GM23338 (cell line): ENCODE measurements at regions not wholly inside any gene's neighbourhood (a gene's known extent, or its start where the extent isn't known, plus 50 kb on each side); places are given as distances from the start of the nearest gene placed in this dataset.

Source experiments
- ATAC-seq: fragments of 200-7000 bp; cut with Tn5 transposase; 3 replicates; pipeline ENCODE4 v1.9.1; 2020
- DNase-seq: peaks from one replicate; pipeline ENCODE4 v3.0.0-alpha.2; 2015; ENCODE audit warnings: low spot score
- H2AFZ ChIP-seq: fragments of 200-600 bp; sonication (generic); 2 replicates; pipeline ENCODE4 v1.8.0; 2016; ENCODE audit warnings: antibody characterized with exemption, mild to moderate bottlenecking, moderate library complexity
- H3F3A ChIP-seq: fragments of 200-600 bp; sonication (generic); replicated peaks from 2 replicates; pipeline ENCODE4 v1.8.0; 2017; ENCODE audit warnings: antibody characterized with exemption, mixed run types, low read depth
- H3K27ac ChIP-seq: fragments of 200-600 bp; sonication (generic); 2 replicates; pipeline ENCODE4 v1.6.1; 2016; ENCODE audit warnings: low read depth
- H3K27me3 ChIP-seq: fragments of 200-600 bp; sonication (generic); 2 replicates; pipeline ENCODE4 v1.8.0; 2016; ENCODE audit warnings: mild to moderate bottlenecking, mixed run types, moderate library complexity; ENCODE audit not compliant: insufficient read depth
- H3K36me3 ChIP-seq: fragments of 200-600 bp; sonication (generic); 2 replicates; pipeline ENCODE4 v1.8.0; 2016; ENCODE audit warnings: mild to moderate bottlenecking; ENCODE audit not compliant: insufficient read depth
- H3K4me1 ChIP-seq: fragments of 200-600 bp; sonication (generic); 2 replicates; pipeline ENCODE4 v1.8.0; 2016; ENCODE audit warnings: mild to moderate bottlenecking, moderate library complexity; ENCODE audit not compliant: insufficient read depth
- H3K4me2 ChIP-seq: fragments of 200-600 bp; sonication (generic); 2 replicates; pipeline ENCODE4 v1.7.1; 2017; ENCODE audit warnings: mixed run types
- H3K4me3 ChIP-seq: fragments of 200-600 bp; sonication (generic); 2 replicates; pipeline ENCODE4 v1.6.1; 2016; ENCODE audit warnings: mixed run types
- H3K79me2 ChIP-seq: fragments of 200-600 bp; sonication (generic); replicated peaks from 2 replicates; pipeline ENCODE4 v1.8.0; 2017; ENCODE audit warnings: mild to moderate bottlenecking; ENCODE audit not compliant: insufficient read depth
- H3K9me2 ChIP-seq: fragments of 200-600 bp; sonication (generic); 2 replicates; pipeline ENCODE4 v1.8.0; 2017; ENCODE audit not compliant: insufficient read depth
- H4K20me1 ChIP-seq: fragments of 200-600 bp; sonication (generic); replicated peaks from 2 replicates; pipeline ENCODE4 v1.8.0; 2017; ENCODE audit warnings: mild to moderate bottlenecking; ENCODE audit not compliant: insufficient read depth
- H3K27ac Mint-ChIP-seq: 2 replicates; pipeline ENCODE4 v1.8.0; 2020; ENCODE audit warnings: inconsistent platforms, mild to moderate bottlenecking, moderate library complexity, mixed read lengths
- H3K27me3 Mint-ChIP-seq: 3 replicates; pipeline ENCODE4 v1.8.0; 2022; ENCODE audit warnings: low read depth, mild to moderate bottlenecking, moderate library complexity, mixed read lengths, inconsistent platforms; ENCODE audit not compliant: insufficient read depth, poor library complexity
- H3K36me3 Mint-ChIP-seq: 3 replicates; pipeline ENCODE4 v1.8.0; 2021; ENCODE audit warnings: low read depth, mild to moderate bottlenecking, inconsistent platforms, moderate library complexity, mixed read lengths
- H3K4me1 Mint-ChIP-seq: 3 replicates; pipeline ENCODE4 v1.8.0; 2020; ENCODE audit warnings: mild to moderate bottlenecking, inconsistent platforms, mixed read lengths
- H3K4me3 Mint-ChIP-seq: 3 replicates; pipeline ENCODE4 v1.8.0; 2021; ENCODE audit warnings: moderate library complexity, mild to moderate bottlenecking, inconsistent platforms, mixed read lengths
- H3K9me3 Mint-ChIP-seq: 3 replicates; pipeline ENCODE4 v1.8.0; 2020; ENCODE audit warnings: moderate library complexity, mild to moderate bottlenecking, inconsistent platforms, mixed read lengths
- CREB1 ChIP-seq: fragments of 250-450 bp; sonication (Bioruptor Pico); IDR thresholded peaks from 2 replicates; pipeline ENCODE4 v1.5.0; 2020; ENCODE audit warnings: low read depth, mild to moderate bottlenecking, moderate library complexity
- CTCF ChIP-seq, 2 experiments: fragments of 200-600 bp in 1 of 2; sonication (generic) in 1 of 2; conservative IDR thresholded peaks; 2 replicates each; pipeline versions ENCODE4 v1.5.1 to v1.6.1; 2016 to 2017; ENCODE audit warnings: antibody characterized with exemption in 2 of 2, low read depth in 2 of 2, mild to moderate bottlenecking in 2 of 2, moderate library complexity in 1 of 2
- ETS1 ChIP-seq: IDR thresholded peaks from 2 replicates; pipeline ENCODE4 v1.6.1; 2016; ENCODE audit warnings: antibody characterized with exemption
- EZH2 ChIP-seq: fragments of 200-600 bp; sonication (generic); IDR thresholded peaks from one replicate; pipeline ENCODE4 v1.8.0; 2017; ENCODE audit warnings: antibody characterized with exemption, mild to moderate bottlenecking, low read depth; ENCODE audit not compliant: unreplicated experiment
- EZH2phosphoT487 ChIP-seq: fragments of 200-600 bp; sonication (generic); IDR thresholded peaks from one replicate; pipeline ENCODE4 v1.8.1; 2018; ENCODE audit warnings: antibody characterized with exemption; ENCODE audit not compliant: unreplicated experiment
- JUNB ChIP-seq: IDR thresholded peaks from one replicate; pipeline ENCODE4 v1.6.1; 2016; ENCODE audit warnings: antibody characterized with exemption; ENCODE audit not compliant: unreplicated experiment
- NANOG ChIP-seq: IDR thresholded peaks from 2 replicates; pipeline ENCODE4 v1.6.1; 2016; ENCODE audit warnings: antibody characterized with exemption, borderline replicate concordance
- POLR2AphosphoS5 ChIP-seq: IDR thresholded peaks from 2 replicates; pipeline ENCODE4 v1.6.1; 2016; ENCODE audit warnings: antibody characterized with exemption, low read depth
- REST ChIP-seq: IDR thresholded peaks from one replicate; pipeline ENCODE4 v1.6.1; 2018; ENCODE audit warnings: antibody characterized with exemption; ENCODE audit not compliant: unreplicated experiment
- STAT1 ChIP-seq: IDR thresholded peaks from one replicate; pipeline ENCODE4 v1.6.1; 2016; ENCODE audit warnings: antibody characterized with exemption; ENCODE audit not compliant: unreplicated experiment
- ZNF114 ChIP-seq: fragments of 250-450 bp; sonication (Bioruptor Pico); IDR thresholded peaks from 2 replicates; pipeline ENCODE4 v1.5.0; 2020; ENCODE audit warnings: mild to moderate bottlenecking, moderate library complexity
- ZNF331 ChIP-seq: fragments of 250-450 bp; sonication (Bioruptor Pico); IDR thresholded peaks from 2 replicates; pipeline ENCODE4 v1.5.0; 2020; ENCODE audit warnings: low read depth, mild to moderate bottlenecking, moderate library complexity
- ZNF462 ChIP-seq: fragments of 250-450 bp; sonication (Bioruptor Pico); IDR thresholded peaks from 2 replicates; pipeline ENCODE4 v1.5.0; 2020; ENCODE audit warnings: mild to moderate bottlenecking, moderate library complexity

GRCh38 chr11:121703201-121703600, 250.4 kb upstream of the SORL1-AS1 start:
- no peak overlapping the region for H3K4me2 ChIP-seq
- H3K4me3 ChIP-seq = no peak overlapping the region
- H3K36me3 ChIP-seq = no peaks in the 10 kb centered on the region
- no peaks in the 10 kb centered on the region for H4K20me1 ChIP-seq
- H3K36me3 Mint-ChIP-seq = no peaks in the 10 kb centered on the region
- no peak overlapping the region for H3K4me3 Mint-ChIP-seq
- no peaks in the 10 kb centered on the region; the same call in 1 of the 2 replicates for H3K9me2 ChIP-seq
- peaks cover 9% of the 10 kb centered on the region for H3K4me1 Mint-ChIP-seq
- ATAC-seq (no peak), DNase-seq (no peak)
- TF ChIP-seq NANOG (no peak), ZNF114 (no peak), POLR2AphosphoS5 (no peak), EZH2 (no peak), ZNF462 (CRISPR knock-in tag) (no peak), ZNF331 (CRISPR knock-in tag) (no peak), REST (no peak), STAT1 (no peak), CREB1 (CRISPR knock-in tag) (no peak), CTCF (conservative IDR thresholded peaks at IDR 0.05; ENCODE audit: low read depth in 2 of 2) (no peak), EZH2phosphoT487 (no peak), JUNB (no peak), ETS1 (no peak)
- no peaks in the 10 kb centered on the region for H3K27me3 ChIP-seq
- H2AFZ ChIP-seq = no peak overlapping the region
- no peak overlapping the region for H3K27ac ChIP-seq
- no peak overlapping the region for H3K27ac Mint-ChIP-seq
- no peaks in the 10 kb centered on the region for H3K27me3 Mint-ChIP-seq
- peaks cover 14% of the 10 kb centered on the region for H3K4me1 ChIP-seq
- no peaks in the 10 kb centered on the region; the same call in 2 of the 3 replicates for H3K9me3 Mint-ChIP-seq
- no peaks in the 10 kb centered on the region for H3F3A ChIP-seq
- H3K79me2 ChIP-seq = no peaks in the 10 kb centered on the region
